HL-60 (cell line): ENCODE measurements at regions not wholly inside any gene's neighbourhood (a gene's known extent, or its start where the extent isn't known, plus 50 kb on each side); places are given as distances from the start of the nearest gene placed in this dataset.

Source experiments
- DNase-seq, 2 experiments: peaks; one replicate each; pipeline ENCODE4 v3.0.0-alpha.2; 2010 to 2020; ENCODE audit warnings: low read depth in 1 of 2, low spot score in 1 of 2
- H3K27ac ChIP-seq: fragments of 250-450 bp; sonication (Bioruptor Pico); replicated peaks from 2 replicates; pipeline ENCODE4 v1.5.1; 2020; ENCODE audit warnings: mild to moderate bottlenecking, moderate library complexity
- H3K27me3 ChIP-seq: fragments of 250-450 bp; sonication (Bioruptor Pico); 2 replicates; pipeline ENCODE4 v1.5.1; 2021; ENCODE audit warnings: mild to moderate bottlenecking, moderate library complexity; ENCODE audit not compliant: insufficient read depth, poor library complexity, severe bottlenecking
- H3K4me3 ChIP-seq: replicated peaks from 2 replicates; pipeline ENCODE4 v1.5.1; 2011; ENCODE audit warnings: mild to moderate bottlenecking, control low read depth, low read length; ENCODE audit not compliant: insufficient read depth
- CTCF ChIP-seq: IDR thresholded peaks from one replicate; pipeline ENCODE4 v1.5.1; 2011; ENCODE audit warnings: low read length, control low read depth, inconsistent platforms; ENCODE audit not compliant: insufficient read depth
- GABPA ChIP-seq: IDR thresholded peaks from 2 replicates; pipeline ENCODE4 v1.6.1; 2012; ENCODE audit warnings: low read depth
- POLR2AphosphoS5 ChIP-seq: IDR thresholded peaks from 2 replicates; pipeline ENCODE4 v1.6.1; 2012; ENCODE audit warnings: low read depth
- SPI1 ChIP-seq: IDR thresholded peaks from 2 replicates; pipeline ENCODE4 v1.6.1; 2012; ENCODE audit warnings: low read depth, mild to moderate bottlenecking, borderline replicate concordance
- TF ChIP-seq, protein P1 (sequence below): IDR thresholded peaks from 2 replicates; pipeline ENCODE4 v1.6.1; 2012; ENCODE audit warnings: low read depth; ENCODE audit not compliant: insufficient replicate concordance

DNA sequence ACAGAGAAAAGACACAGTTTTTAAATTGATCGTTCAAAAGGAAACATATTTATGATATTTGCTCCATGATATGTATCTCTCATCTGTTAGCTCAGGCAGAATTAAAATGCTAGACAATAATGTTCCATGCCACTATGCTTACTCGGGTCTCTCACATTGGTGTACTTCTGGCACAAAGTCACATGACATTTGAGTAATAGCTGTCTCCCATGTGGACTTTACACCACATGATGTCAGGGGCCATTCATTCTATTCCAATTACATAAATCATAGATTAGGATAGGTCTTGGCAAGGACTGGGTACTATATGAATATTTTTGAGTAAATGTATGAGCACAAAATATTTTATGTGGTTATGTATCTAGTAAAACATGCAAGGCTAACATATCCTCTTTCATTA is 648.4 kb downstream of the PLA2G4A start:
- Histone ChIP-seq H3K27me3 (no peaks in the 10 kb centered on the region), H3K27ac (no peak overlapping the region), H3K4me3 (no peak overlapping the region)
- no peak for TF ChIP-seq GABPA
- TF ChIP-seq, protein P1, sequence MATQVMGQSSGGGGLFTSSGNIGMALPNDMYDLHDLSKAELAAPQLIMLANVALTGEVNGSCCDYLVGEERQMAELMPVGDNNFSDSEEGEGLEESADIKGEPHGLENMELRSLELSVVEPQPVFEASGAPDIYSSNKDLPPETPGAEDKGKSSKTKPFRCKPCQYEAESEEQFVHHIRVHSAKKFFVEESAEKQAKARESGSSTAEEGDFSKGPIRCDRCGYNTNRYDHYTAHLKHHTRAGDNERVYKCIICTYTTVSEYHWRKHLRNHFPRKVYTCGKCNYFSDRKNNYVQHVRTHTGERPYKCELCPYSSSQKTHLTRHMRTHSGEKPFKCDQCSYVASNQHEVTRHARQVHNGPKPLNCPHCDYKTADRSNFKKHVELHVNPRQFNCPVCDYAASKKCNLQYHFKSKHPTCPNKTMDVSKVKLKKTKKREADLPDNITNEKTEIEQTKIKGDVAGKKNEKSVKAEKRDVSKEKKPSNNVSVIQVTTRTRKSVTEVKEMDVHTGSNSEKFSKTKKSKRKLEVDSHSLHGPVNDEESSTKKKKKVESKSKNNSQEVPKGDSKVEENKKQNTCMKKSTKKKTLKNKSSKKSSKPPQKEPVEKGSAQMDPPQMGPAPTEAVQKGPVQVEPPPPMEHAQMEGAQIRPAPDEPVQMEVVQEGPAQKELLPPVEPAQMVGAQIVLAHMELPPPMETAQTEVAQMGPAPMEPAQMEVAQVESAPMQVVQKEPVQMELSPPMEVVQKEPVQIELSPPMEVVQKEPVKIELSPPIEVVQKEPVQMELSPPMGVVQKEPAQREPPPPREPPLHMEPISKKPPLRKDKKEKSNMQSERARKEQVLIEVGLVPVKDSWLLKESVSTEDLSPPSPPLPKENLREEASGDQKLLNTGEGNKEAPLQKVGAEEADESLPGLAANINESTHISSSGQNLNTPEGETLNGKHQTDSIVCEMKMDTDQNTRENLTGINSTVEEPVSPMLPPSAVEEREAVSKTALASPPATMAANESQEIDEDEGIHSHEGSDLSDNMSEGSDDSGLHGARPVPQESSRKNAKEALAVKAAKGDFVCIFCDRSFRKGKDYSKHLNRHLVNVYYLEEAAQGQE: no peak
- no peak for TF ChIP-seq CTCF
- TF ChIP-seq SPI1: no peak
- no peak for TF ChIP-seq POLR2AphosphoS5
- no peak for DNase-seq

GRCh38 chr1:187477535-187477934 is 648.8 kb downstream of the PLA2G4A start:
- TF ChIP-seq, protein P1: no peak
- TF ChIP-seq POLR2AphosphoS5: no peak
- TF ChIP-seq CTCF: no peak
- TF ChIP-seq GABPA: no peak

GRCh38 chr1:187481581-187482148 is 652.9 kb downstream of the PLA2G4A start:
- no peak overlapping the region for H3K4me3 ChIP-seq
- no peak for TF ChIP-seq SPI1
- no peak for TF ChIP-seq CTCF
- TF ChIP-seq, protein P1: no peak
- TF ChIP-seq GABPA: no peak
- TF ChIP-seq POLR2AphosphoS5: no peak
- H3K27me3 ChIP-seq: no peaks in the 10 kb centered on the region
- no peak overlapping the region for H3K27ac ChIP-seq
- DNase-seq: no peak

More at GRCh38 chr1:187477535-187477934, 648.8 kb downstream of the PLA2G4A start:
- no peaks in the 10 kb centered on the region for H3K27me3 ChIP-seq
- DNase-seq: no peak
- no peak overlapping the region for H3K4me3 ChIP-seq
- H3K27ac ChIP-seq: no peak overlapping the region
